HG03108 (cell line): ENCODE measurements at regions not wholly inside any gene's neighbourhood (a gene's known extent, or its start where the extent isn't known, plus 50 kb on each side); places are given as distances from the start of the nearest gene placed in this dataset.

Experiments
- ATAC-seq: cut with Tn5 transposase; IDR thresholded peaks from one replicate; pipeline ENCODE4 v1.9.1; 2021; ENCODE audit warnings: moderate library complexity; ENCODE audit not compliant: unreplicated experiment

GRCh38 chr11:19478891-19479290 lies 233.7 kb upstream of the NAV2 start:
- ATAC-seq = no peak

GRCh38 chr11:19474954-19475721 lies 234.4 kb upstream of the E2F8 start:
- ATAC-seq = peak; percentile 81

- ATAC-seq = no peak
Observed at GRCh38 chr11:19474211-19474610, 233.5 kb upstream of the E2F8 start.

GRCh38 chr11:19472679-19473078 lies 231.9 kb upstream of the E2F8 start:
- ATAC-seq = no peak

GRCh38 chr11:19467904-19468303 lies 227.2 kb upstream of the E2F8 start:
- no peak for ATAC-seq

- no peak for ATAC-seq
Observed at GRCh38 chr11:19466314-19466713, 225.6 kb upstream of the E2F8 start.

GRCh38 chr11:19463976-19464375 lies 223.2 kb upstream of the E2F8 start:
- no peak for ATAC-seq

- no peak for ATAC-seq
Observed at GRCh38 chr11:19460718-19461405, 220.1 kb upstream of the E2F8 start.

GRCh38 chr11:19459240-19459639 lies 218.5 kb upstream of the E2F8 start:
- ATAC-seq = no peak

- no peak for ATAC-seq
Observed at GRCh38 chr11:19458721-19459120, 218.0 kb upstream of the E2F8 start.

GRCh38 chr11:19458231-19458630 lies 217.5 kb upstream of the E2F8 start:
- ATAC-seq = no peak

- ATAC-seq = no peak
Observed at GRCh38 chr11:19455731-19456130, 215.0 kb upstream of the E2F8 start.

GRCh38 chr11:19453651-19454257 lies 213.0 kb upstream of the E2F8 start:
- ATAC-seq = no peak

GRCh38 chr11:19451609-19452008 lies 210.9 kb upstream of the E2F8 start:
- no peak for ATAC-seq

GRCh38 chr11:19450282-19450681 lies 209.5 kb upstream of the E2F8 start:
- ATAC-seq = no peak

GRCh38 chr11:19448651-19449050 lies 207.9 kb upstream of the E2F8 start:
- ATAC-seq = no peak

- ATAC-seq = no peak
Observed at GRCh38 chr11:19447150-19447566, 206.4 kb upstream of the E2F8 start.

- no peak for ATAC-seq
Observed at GRCh38 chr11:19445771-19446170, 205.0 kb upstream of the E2F8 start.

- no peak for ATAC-seq
Observed at GRCh38 chr11:19444231-19444630, 203.5 kb upstream of the E2F8 start.

- ATAC-seq = no peak
Observed at GRCh38 chr11:19442554-19442910, 201.8 kb upstream of the E2F8 start.

GRCh38 chr11:19441752-19442553 lies 201.2 kb upstream of the E2F8 start:
- ATAC-seq = peak; percentile 90
